Right hindlimb (tissue), 1 donor: ENCODE measurements at regions not wholly inside any gene's neighbourhood (a gene's known extent, or its start where the extent isn't known, plus 50 kb on each side); places are given as distances from the start of the nearest gene placed in this dataset.

Experiments
- DNase-seq: peaks from one replicate; pipeline ENCODE4 v3.0.0-alpha.2; 2018

GRCh38 chr2:180734382-180734781 is 246.0 kb upstream of the UBE2E3 start:
- DNase-seq = no peak

DNA sequence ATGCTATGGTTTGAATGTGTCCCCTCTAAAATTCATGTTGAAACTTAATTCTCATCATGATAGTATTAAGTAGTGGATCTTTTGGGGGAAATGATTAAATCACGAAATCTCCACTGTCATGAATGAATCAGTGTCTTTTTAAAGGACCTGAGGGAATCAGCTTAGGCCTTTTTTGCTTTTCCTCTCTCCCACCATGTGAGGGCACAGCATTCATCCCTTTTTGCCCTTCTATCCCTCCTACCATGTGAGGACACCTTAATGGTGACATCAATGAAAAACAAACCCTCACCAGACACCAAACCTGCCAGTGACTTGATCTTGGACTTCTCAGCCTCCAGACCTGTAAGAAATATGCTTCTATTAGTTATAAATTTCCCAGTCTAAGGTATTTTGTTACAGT is 247.1 kb upstream of the UBE2E3 start:
- no peak for DNase-seq

DNA sequence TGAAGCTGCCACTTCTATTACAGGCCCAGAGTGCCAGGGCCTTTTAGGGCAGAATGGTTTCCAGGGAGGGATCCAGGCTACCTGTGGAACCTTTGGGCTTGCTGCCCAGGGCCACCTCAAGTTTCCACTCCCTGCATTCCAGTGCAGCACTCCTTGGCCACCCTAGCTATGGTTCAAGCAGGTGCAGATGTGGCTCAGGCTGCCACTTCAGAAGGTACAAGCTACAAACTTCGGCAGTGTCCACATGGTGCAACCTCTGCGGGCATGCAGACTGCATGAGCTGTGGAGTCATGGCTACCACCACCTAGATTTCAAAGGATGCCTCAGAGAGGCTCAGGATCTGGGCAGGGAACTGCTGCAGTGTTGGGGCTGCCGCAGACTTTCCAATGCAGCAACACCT is 248.1 kb upstream of the UBE2E3 start:
- DNase-seq = no peak

DNA sequence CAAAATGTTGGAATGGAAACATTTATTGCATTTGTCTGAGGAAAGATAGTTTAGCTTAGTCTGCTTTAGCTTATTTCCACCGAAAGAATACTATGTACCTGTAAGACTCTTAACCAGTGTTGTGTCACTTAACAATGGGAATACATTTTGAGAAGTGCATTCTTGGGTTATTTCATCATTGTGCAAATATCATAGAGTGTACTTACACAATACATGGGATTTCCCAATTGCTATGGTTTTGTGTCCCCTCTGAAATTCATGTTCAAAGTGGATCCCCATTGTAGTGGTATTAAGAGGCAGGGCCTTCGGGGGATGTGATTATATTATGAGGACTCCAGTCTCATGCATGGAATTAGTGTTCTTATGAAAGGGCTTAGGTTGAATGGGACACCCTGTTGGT is 249.4 kb upstream of the UBE2E3 start:
- DNase-seq = no peak

- no peak for DNase-seq
Observed at GRCh38 chr2:180728928-180729559, 251.4 kb upstream of the UBE2E3 start.

- no peak for DNase-seq
Observed at GRCh38 chr2:180723712-180724111, 256.7 kb upstream of the UBE2E3 start.

DNA sequence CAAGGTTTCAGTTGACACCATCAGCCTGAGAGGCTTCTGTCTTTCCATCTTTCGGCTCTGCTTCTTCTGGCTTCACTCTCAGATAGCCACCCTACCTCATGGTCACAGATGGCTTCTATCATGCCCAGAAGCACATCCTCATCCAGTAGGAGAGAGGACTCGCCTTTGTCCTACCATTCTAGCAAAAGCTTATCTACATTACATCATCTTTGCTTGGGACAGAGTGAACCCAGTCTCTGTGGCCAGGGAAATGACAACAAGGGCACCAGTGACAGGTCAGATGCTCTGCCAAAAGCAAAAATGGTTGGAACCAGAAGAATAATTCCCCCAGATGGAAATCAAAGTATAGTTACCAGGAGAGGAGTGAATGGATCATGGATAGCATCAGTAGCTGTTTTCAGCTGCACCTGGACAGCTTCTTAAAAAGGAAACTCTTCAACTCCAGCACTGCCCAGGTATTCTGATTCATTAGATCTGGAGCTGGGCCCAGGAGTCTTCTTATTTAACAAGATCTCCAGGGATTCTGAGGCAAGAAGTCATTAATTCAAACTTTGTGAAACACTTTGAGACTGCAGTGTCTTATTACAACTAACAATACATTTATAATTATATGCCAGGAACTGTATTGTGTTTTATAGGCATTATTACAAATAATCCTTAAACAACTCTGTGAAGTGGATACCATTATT is 257.7 kb upstream of the UBE2E3 start:
- no peak for DNase-seq

DNA sequence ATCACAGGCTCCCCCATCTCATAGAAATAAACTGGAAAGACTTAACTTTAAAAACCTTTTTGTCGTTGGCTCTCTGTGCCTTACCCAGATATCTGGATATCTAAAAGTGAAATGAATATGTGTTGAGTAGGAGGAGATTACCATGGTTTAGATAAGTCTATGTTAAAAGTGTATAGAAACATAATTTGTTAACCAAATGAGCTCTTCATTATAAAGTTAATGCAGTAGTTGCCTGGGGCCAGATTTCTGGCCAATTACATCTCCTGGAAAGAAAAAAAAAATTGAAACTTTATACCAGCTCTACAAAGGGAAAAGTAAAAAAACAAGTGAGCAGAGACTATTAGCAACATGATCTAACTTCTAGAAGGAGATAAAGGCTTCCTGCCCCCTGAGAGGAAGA is 259.6 kb upstream of the UBE2E3 start:
- no peak for DNase-seq

GRCh38 chr2:180717588-180717987 is 262.8 kb upstream of the UBE2E3 start:
- no peak for DNase-seq

DNA sequence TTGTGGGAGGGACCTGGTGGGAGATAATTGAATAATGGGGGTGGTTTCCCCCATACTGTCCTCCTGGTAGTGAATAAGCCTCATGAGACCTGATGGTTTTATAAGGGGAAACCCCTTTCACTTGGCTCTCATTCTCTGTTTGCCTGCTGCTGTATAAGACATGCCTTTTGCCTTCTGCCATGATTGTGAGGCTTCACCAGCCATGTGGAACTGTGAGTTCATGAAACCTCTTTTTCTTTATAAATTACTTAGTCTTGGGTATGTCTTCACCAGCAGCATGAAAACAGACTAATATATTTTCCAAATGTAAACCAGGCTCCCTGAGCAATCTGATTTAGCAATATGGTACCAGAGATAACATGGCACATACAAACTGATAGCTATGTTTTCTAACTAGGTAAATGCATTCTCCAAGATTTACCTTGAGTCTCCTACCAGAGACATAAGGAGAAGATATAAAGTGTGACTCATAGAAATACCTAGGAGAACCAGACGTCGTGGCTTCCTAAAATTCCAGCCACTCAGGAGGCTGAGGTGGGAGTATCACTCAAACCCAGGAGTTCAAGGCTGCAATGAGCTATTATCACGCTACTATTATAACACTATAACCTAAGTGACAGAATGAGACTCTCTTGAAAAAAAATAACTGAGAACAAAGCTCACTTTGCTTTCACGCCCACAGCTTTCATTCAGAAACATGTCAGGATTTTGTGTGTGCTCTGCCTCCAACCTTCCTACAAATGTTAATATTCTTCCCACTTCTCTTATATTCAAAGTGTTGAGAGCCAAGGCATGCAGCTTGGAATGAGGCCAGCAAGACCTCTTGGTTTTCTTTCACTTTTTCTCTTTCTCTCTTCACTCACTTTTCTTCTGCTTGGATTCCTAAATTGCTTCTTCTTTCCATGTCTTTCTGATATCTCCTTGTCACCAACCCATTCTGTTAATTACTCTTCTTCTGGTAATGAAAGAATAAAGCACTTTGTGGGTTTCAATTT is 263.9 kb upstream of the UBE2E3 start:
- no peak for DNase-seq

GRCh38 chr2:180715044-180715443 is 265.4 kb upstream of the UBE2E3 start:
- no peak for DNase-seq

- no peak for DNase-seq
Observed at GRCh38 chr2:180709392-180710145, 270.8 kb upstream of the UBE2E3 start.

DNA sequence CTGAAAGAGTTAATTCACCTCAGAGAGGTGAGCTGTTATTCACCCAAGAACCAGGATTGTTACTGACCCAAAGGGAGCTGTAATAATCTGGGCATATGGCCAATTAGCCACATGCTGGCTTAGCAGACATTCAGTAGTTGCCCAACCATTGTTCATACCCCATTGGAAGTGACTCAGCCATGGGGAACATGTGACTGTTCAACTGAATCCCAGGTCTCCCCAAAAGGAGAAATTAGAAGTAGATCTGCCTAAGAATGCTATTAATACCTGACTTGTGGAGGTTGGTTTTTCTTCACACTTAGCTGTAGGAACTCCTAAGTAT is 272.6 kb upstream of the UBE2E3 start:
- no peak for DNase-seq

DNA sequence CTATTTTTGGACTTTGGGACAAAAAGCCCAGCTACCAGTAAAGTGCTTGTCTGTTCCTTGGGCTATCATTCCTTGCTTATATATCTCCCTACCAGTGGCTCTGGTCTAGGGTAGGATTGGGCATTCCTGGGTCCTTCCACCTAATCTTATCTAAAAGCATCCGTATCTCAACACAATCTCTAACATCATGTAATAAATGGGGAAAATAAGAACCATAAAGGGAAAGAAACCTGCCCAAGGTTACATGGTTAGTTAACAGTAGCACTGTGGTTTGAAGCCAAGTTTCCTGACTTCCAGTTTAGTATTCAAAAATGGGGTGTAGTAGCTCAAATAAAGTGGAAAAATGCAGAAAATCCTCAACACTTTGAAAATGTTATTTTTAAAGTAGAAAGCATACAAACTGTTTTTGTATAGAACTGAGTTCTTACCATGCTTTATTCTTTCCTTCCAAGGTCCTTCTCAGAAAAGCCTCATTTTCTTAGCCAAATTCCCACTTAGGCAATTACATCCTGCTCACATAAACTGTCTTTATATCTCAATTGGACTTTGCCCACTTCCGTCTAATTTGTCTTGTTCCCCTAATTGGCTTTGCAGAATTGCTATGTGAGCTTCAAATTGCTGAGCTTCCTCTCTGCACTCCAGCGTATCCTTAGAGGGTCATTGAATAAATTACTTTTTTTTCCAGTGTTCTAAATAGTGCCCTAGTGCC is 273.1 kb upstream of the UBE2E3 start:
- DNase-seq = no peak

DNA sequence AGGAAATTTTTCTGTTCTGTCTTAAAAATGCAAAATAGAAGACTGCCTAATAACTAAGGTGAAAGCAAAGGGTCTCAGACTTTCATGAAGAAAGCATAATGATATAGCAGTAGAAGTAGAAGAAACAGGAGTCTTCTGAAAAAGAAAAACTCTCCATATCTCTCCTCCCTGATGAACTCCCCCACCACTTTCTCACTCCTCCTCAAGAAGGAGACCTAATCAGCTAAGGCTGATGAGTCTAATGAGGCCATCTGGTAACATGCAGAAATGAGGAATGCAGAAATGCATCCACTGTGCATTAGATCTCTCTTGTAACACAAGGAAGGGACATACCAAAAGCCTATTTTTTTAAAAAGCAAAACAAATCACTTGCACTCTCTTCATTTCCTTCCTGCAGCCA is 273.7 kb upstream of the UBE2E3 start:
- DNase-seq = no peak

GRCh38 chr2:180705551-180705950 is 274.9 kb upstream of the UBE2E3 start:
- no peak for DNase-seq

- DNase-seq = no peak
Observed at GRCh38 chr2:180705122-180705521, 275.3 kb upstream of the UBE2E3 start.

GRCh38 chr2:180699657-180700361 is 280.6 kb upstream of the UBE2E3 start:
- no peak for DNase-seq

GRCh38 chr2:180698668-180699067 is 281.7 kb upstream of the UBE2E3 start:
- no peak for DNase-seq

DNA sequence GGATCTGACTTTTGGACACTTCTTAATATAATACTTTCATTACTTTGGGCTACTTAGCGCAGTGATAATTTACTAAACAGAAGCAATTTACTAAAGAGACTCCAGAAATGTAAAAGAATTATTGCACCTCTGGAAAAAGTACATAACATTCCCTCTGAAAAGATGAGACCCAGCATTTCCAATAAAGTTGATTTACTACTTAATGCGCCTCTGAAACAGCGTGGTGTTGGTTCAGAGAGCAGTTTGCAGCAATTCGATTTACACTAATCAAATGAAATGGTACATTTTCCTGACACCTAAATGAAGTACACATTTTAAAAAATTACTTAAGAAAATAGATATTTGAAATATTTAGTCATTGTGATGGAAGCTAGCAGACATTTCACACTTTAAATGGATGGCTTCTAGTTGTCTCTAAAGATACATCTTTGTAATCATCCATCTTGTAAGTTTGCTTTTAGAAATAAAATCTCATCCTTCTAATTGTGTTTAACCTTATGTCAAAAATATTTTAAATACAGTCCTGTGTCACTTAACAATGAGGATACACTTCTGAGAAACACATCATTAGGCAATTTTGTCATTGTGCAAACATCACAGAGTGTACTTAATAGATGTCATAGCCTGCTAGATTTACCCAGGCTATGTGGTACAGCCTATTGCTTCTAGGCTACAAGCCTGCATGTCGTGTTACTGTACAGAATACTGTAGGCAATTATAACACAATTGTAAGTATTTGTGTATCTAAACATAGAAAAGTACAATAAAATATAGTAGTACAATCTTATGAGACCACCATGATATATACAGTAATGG is 284.6 kb upstream of the UBE2E3 start:
- no peak for DNase-seq
